ENCODE measurements at regions not wholly inside any gene's neighbourhood (a gene's known extent, or its start where the extent isn't known, plus 50 kb on each side); places are given as distances from the start of the nearest gene placed in this dataset.
A peak's percentile ranks its signal among the peaks of the same experiment; 100 is the strongest.

GRCh38 chr14:49189375-49189774 is 396.8 kb downstream of the RPS29 start:
- no peaks in the 10 kb centered on the region for H3K4me1 ChIP-seq
- no peaks in the 10 kb centered on the region for H3K36me3 ChIP-seq
- 29% methylated on average over 1 of the region's 1 CpG for WGBS (ENCODE audit: insufficient coverage, low coverage, low lambda C conversion rate, missing lambda C conversion rate)
- H3K9me3 ChIP-seq: no peaks in the 10 kb centered on the region
- H3K4me3 ChIP-seq: no peak overlapping the region
- DNase-seq (no peak), ATAC-seq (no peak)
- TF ChIP-seq POLR2A (IDR thresholded peaks at IDR 0.05): no peak
- H3K27ac ChIP-seq: no peak overlapping the region
- no peaks in the 10 kb centered on the region for H3K27me3 ChIP-seq
- intact Hi-C loops (cut with DNase I): no loop called here

DNA sequence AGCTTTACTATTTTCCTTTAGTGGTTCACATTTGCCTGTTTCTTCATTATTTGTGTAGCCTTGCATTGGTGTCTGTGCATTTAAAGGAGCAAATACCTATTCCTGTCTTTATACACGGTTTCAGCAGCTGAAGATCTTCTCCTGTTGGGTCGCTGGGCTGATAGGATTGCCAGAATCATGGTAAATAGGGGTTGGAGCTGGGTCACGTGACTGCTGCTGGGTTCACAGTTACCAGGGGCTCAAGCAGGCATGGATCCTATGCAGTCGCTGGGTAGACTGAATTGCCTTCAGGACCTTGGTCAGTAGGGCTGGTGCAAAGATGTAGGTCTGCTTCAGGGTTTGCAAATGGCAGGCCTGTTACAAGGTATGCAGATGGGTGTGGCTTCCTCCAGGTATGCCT is 398.4 kb downstream of the RPS29 start:
- H3K9me3 ChIP-seq: no peaks in the 10 kb centered on the region
- TF ChIP-seq CTCF (IDR thresholded peaks at IDR 0.05): no peak
- no peak for TF ChIP-seq POLR2A (IDR thresholded peaks at IDR 0.05)
- WGBS (ENCODE audit: insufficient coverage, low coverage, low lambda C conversion rate, missing lambda C conversion rate): 62% methylated on average over 2 of the region's 4 CpGs
- ATAC-seq (no peak), DNase-seq (no peak)
- H3K4me3 ChIP-seq: no peak overlapping the region
- H3K27me3 ChIP-seq: no peaks in the 10 kb centered on the region
- H3K4me1 ChIP-seq: no peaks in the 10 kb centered on the region
- no peak overlapping the region for H3K27ac ChIP-seq
- no peaks in the 10 kb centered on the region for H3K36me3 ChIP-seq
- intact Hi-C loops (cut with DNase I): no loop called here

DNA sequence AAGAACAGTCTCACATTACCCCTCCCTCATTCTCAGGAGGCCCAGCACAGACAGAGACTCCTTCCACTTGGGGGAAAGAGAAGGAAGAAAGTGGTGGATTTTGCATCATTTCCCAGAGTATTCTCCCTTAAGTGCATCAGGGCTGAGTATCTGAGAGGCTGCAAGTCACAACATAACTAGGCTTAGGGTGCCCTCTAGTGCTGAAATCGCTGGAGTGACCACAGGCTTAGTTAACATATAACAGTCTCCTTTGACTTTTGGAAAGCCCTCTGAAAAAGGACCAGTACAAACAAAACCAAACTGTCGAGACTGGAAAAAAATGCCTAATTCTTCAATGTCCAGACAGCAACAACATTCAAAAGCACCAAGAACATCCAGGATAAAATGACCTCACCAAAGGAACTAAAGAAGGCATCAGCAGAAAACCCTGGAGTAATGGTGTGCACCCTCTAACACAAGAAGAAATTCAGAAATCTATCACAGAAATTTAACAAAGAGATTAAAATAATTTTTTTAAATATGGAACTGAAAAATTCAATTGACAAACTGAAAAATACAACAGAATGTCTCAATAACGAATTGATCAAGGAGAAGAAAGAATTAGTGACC is 412.3 kb downstream of the RPS29 start:
- Histone ChIP-seq H3K4me3 (no peak overlapping the region), H3K4me1 (no peaks in the 10 kb centered on the region), H3K27me3 (no peaks in the 10 kb centered on the region), H3K27ac (no peak overlapping the region), H3K36me3 (no peaks in the 10 kb centered on the region), H3K9me3 (no peaks in the 10 kb centered on the region)
- TF ChIP-seq POLR2A (IDR thresholded peaks at IDR 0.05): no peak
- TF ChIP-seq CTCF (IDR thresholded peaks at IDR 0.05): peak; percentile 47 to 79 (median 70)
- ATAC-seq: peak; percentile 92 to 99 (median 95)
- 6% methylated on average over 3 of the region's 3 CpGs for WGBS (ENCODE audit: insufficient coverage, low coverage, low lambda C conversion rate, missing lambda C conversion rate)
- intact Hi-C loops (cut with DNase I): no loop called here
- DNase-seq: peak in 2 of 3 donors; percentile 37 to 67

GRCh38 chr14:49164074-49164473 is 422.1 kb downstream of the RPS29 start:
- WGBS (ENCODE audit: insufficient coverage, low coverage, low lambda C conversion rate, missing lambda C conversion rate): 43% methylated on average over 2 of the region's 2 CpGs
- DNase-seq (no peak), ATAC-seq (no peak)
- Histone ChIP-seq H3K36me3 (no peaks in the 10 kb centered on the region), H3K9me3 (no peaks in the 10 kb centered on the region), H3K4me3 (no peak overlapping the region), H3K27me3 (no peaks in the 10 kb centered on the region), H3K27ac (no peak overlapping the region), H3K4me1 (no peaks in the 10 kb centered on the region)
- intact Hi-C loops (cut with DNase I): no loop called here
- TF ChIP-seq CTCF (IDR thresholded peaks at IDR 0.05): no peak
- no peak for TF ChIP-seq POLR2A (IDR thresholded peaks at IDR 0.05)

DNA sequence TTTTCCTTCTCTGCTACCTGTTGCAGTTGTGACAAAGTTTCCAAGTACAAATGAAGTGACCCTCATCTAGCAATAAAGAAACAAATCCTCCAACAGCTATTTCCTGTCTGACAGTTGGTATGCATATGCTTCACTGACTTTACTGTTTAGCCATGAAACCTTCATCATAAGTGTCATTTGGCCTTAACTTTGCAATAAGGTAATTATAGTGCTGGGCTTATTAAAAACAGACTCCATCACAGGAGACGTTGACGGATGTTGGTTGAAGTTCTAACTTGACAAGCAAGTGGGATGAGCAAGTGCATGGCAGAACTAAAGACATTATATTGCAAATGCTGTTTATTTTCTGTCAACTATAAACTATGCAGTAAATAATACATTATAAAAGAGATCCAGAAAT is 425.2 kb downstream of the RPS29 start:
- H3K27me3 ChIP-seq: no peaks in the 10 kb centered on the region
- intact Hi-C loops (cut with DNase I): no loop called here
- no peaks in the 10 kb centered on the region for H3K9me3 ChIP-seq
- no peak overlapping the region for H3K27ac ChIP-seq
- TF ChIP-seq CTCF (IDR thresholded peaks at IDR 0.05) (no peak), POLR2A (IDR thresholded peaks at IDR 0.05) (no peak)
- no peak for DNase-seq
- 63% methylated on average over 2 of the region's 2 CpGs for WGBS (ENCODE audit: insufficient coverage, low coverage, low lambda C conversion rate, missing lambda C conversion rate)
- ATAC-seq: no peak
- H3K4me3 ChIP-seq: no peak overlapping the region
- H3K4me1 ChIP-seq: no peaks in the 10 kb centered on the region
- no peaks in the 10 kb centered on the region for H3K36me3 ChIP-seq
